ENCODE measurements at regions not wholly inside any gene's neighbourhood (a gene's known extent, or its start where the extent isn't known, plus 50 kb on each side); places are given as distances from the start of the nearest gene placed in this dataset.
"Not testable (repeated sequence)": the region's sequence is repeated elsewhere in the genome, so short reads cannot be mapped to it uniquely, and the experiment has no call there.

DNA sequence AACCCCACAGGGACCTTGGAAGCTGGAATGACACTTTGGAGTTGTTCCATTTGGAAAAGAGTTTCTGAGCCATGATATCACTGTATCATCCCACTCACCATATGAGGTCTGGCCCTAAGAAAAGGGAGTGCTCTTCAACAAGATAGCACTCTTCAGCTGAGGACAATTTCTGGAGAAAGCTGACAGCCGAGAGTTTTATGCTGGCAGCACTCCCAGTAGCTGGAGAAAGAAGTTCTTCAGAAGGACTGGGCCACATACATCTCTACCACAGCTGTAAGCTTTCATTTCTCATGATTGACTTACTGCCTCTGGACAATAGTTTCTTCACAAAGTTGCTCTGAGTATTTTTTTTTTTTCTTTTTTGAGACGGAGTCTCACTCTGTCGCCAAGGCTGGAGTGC is 914.4 kb upstream of the ADAMTS5 start:
- DNase-seq (ENCODE audit: low spot score), result not testable (repeated sequence)

DNA sequence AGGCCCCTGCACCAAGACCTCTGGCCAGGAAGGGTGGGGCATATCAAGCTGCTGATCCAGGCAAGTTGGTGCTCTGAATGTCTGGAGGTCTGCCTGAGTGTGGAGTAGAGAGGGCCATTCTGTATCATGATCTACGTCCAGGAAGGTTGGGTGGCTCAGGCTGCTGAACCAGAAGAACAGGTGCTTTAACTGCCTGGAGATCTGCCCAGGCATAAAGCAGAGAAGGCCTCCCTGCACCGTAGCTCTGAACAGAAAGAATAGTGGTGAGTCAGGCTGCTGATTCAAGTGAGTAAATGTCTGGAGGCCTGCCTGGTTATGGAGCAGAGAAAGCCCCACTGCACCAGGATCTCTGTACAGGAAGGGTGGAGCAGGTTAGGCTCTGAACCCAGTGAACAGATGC is 905.5 kb upstream of the ADAMTS5 start:
- DNase-seq (ENCODE audit: low spot score), result not testable (repeated sequence)

DNA sequence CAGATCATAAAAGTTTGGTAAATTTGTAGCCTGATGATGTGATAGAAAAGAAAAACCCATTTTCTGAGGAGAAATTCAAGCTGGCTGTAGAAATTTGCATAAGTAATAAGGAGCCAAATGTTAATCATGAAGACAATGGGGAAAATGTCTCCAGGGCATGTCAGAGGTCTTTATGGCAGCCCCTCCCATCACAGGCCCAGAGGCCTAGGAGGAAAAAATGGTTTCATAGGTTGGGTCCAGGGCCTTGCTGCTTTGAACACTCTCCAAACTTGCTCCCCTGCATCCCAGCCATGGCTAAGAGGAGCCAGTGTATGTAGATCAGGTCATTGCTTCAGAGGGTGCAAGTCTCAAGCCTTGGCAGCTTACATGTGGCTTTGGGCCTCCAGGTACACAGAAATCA is 903.9 kb upstream of the ADAMTS5 start:
- DNase-seq (ENCODE audit: low spot score), result not testable (repeated sequence)

DNA sequence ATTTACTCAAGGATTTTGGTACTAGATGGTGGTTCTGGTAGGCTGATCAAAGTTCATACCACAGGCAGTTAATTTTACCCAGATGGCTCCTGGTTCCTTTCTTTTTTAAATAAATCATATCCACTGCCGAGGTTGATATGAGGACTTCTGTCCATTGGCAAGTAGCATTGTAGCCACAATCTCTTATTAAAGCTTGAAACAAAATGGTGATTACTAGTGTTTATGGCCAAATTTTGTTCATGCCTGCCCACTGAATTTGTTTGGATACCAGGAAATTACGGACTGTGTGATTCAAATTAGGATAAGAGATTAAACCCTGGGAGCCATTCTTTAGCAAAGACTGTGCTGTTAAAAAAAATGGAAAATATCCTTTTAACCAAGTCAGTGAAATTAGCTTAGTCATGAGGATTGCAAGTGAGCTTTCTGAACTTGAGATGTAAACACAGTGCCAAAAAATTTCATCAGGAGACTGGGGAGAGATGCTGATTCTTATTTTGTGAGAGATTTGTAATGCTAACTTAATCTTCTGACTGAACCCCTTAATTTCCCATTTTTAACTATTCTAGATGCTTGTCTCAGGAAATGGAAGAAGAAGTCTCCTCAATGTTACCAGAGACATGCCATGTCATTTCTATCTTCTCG is 893.5 kb upstream of the ADAMTS5 start:
- DNase-seq (ENCODE audit: low spot score), result not testable (repeated sequence)

DNA sequence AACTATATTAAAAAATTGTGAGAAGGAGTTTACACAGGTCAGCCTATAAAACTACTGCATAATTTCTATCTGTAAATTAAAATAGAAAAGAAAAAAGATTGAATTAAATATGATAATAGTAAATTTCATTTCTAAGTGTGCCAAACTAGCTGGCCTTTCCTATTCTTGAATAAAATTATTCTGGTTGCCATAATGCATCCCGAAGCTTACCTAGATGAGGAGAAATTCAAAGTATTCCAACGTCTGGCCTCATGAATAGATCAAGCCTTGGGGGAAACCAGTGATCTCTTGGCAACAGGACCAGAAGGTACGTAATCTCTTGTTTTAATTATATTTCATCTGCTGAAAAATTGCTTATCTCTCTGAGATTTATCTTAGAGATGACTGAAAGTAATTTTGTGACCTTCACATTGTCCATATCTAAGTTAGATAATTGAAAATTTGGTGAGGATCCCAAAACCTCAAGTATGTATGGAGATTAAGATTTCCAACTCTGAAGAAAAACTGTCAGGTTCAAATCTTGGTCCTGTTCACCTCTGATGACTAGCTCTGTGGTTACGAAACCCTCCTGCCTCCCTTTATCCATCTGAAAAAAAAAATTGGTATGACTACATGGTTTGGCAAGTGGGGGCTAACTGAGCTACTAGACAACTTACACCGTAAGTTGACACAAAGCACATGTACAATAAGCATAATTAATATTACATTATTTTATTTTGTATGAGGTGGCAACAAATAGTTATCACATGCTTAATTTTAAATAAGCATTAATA is 891.4 kb upstream of the ADAMTS5 start:
- DNase-seq (ENCODE audit: low spot score), result not testable (repeated sequence)

DNA sequence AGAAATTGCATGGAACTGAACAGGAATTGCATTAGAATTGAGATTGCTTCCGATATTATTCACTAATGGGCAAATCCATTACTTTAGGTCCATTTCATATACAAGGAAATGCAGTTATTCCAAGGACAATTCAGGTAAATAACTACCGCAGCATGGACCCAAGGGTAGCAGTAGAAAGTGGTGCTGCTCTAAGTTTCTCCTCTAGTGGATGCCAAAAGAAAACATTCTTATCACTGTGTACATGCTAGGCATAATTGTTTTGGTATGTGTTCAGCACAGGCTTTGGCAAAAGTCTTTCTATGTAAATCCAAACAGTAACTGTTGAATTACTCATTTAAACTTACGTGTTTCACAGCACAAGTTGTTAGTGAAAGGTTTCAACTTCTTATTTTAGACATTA is 890.1 kb upstream of the ADAMTS5 start:
- DNase-seq (ENCODE audit: low spot score), result not testable (repeated sequence)

DNA sequence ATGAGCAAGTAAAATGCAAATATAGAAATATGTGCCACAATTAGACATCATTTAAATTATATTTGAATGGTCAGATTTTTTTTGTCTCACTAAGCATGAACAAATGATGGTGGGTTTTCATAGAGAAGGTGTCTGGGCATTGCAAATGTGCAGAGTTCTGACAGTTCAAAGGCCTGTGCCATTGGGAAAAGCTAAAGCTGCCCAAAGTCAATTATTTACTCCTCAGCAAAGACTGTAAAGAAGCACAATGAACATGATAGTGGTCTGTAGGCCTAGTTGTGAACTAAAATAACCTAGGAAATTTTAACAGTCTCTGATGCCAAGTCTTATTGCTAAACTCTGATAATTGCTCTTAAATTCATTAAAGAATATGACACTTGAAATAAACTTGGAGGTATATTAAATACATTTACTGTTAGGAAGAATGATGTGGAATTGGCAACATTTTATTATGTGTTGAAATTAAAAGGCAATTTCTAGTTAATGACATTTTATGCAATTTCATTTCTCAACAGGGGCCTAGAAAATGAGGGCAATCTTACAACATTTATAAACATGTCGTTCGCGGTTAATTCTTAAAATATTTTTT is 874.3 kb upstream of the ADAMTS5 start:
- DNase-seq (ENCODE audit: low spot score), result no peak

DNA sequence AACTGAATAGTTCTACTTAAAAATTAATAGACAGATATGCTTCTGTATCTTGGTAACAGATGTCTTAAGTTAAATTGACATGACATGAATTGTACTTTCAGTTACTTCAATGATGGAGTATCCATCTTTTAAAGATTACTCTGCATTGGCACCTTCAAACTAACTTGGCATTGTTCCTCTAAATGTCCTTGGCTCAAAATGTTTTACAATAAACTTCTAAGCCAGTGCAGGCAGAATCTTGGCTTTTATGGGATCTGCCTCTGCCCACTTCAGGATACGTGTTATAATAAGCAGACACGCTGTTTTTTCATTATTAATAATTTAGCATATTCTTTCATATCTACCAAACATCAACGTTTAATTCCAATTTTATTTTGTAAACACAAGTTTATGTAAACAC is 873.4 kb upstream of the ADAMTS5 start:
- no peak for DNase-seq (ENCODE audit: low spot score)

- no peak for DNase-seq (ENCODE audit: low spot score)
These were observed 872.7 kb upstream of the ADAMTS5 start for GRCh38 chr21:27839512-27840115.

DNA sequence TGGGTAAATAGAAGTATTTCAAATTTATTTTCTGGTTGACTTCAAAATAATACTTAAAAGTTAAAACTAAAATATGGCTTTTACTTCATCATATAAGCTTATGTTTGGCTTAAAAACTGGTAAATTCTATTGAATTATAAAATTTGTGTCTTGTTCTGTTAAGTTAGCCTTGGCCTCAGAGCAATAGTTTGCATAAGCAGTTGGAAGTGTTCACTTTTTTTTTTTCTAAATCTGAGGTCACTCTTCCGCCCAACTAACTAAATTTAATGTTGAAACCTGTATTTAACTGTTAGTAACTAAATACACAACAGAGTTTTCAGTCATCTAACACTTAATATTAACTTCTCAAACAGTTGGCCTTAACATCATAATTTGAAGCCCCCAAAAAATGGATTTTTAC is 871.7 kb upstream of the ADAMTS5 start:
- DNase-seq (ENCODE audit: low spot score), result no peak

DNA sequence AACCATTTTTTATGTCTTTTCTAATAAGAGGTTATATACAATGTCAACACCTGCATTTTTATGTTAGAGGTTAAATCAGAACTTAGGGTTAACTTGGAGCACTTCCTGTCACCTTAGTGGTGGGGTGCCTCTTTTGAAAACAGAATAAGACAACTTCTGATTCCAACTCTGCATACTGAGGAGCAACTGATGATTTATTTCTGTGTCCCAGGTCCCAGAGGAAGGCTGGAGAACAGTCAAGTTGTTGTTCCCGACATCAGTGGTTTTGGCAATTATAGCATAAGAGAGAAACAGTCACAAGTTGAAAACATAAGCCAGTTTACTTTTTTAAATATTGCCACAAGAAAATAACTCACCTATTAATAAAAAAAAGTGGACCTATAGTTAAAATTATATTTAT is 871.0 kb upstream of the ADAMTS5 start:
- DNase-seq (ENCODE audit: low spot score), result no peak

- DNase-seq (ENCODE audit: low spot score), result no peak
These were observed 866.4 kb upstream of the ADAMTS5 start for GRCh38 chr21:27833298-27833697.

DNA sequence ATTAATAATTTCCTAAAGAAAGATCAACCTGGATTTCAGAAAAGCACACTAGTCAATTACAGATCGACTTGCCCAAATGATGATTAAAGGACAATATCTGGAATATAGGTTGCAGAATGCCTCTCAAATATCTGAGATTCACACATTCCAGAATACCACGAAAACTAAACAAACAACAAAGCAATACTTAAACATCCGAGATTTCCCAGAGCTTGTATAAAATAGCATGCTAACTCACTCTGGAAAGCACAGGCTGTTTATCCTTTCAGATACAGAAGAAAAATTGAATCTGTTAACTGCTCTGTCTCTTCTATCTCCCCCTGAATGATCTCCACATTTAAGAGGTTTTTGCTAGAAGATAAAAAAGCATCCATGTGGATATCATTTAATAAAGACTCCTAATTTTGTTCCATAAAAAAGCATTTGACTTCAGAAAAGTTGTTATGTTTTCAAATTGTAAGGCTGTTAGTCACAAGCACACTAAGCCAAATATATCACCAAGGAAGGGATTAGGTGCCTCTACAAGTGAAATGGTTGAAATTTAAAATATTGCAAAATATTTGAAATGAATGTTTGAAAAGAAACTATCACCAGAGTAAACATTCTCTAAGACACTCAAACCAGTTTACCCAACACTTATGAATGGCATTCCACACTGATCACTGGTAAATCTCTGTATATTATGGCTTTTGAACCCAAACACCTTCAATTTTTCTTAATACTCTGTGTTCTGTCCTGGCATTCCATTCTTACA is 865.1 kb upstream of the ADAMTS5 start:
- no peak for DNase-seq (ENCODE audit: low spot score)

DNA sequence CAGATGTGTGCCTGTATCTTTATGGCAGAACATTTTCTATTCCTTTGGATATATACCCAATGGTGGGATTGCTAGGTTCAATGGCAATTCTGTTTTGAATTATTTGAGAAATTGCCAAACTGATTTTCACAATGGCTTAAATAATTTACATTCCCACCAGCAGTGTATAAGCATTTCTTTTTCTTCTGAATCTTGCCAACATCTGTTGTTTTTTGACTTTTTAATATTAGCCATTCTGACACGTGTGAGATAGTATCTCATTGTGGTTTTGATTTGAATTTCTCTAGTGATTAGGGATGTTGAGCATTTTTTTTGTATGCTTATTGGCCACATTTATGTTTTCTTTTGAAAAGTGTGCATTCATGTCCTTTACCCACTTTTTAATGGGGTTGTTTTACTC is 864.3 kb upstream of the ADAMTS5 start:
- no peak for DNase-seq (ENCODE audit: low spot score)

DNA sequence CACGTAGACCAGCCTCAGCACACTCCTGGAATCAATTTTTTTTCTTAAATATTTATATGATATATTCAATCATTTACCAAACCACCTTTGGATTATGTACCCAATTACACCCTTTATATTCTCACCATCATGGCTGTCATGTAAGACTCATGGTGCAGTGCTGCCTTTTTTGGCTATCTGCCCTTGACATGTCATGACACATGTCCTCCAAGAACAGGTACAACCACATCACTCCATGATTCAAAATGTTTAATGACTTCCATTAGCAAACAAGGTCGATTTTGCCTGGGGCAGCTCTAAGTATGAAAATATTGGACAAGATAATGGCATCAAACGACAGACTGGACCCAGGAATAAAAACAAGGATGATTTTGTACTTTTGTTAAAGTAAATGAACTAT is 861.1 kb upstream of the ADAMTS5 start:
- DNase-seq (ENCODE audit: low spot score), result no peak

DNA sequence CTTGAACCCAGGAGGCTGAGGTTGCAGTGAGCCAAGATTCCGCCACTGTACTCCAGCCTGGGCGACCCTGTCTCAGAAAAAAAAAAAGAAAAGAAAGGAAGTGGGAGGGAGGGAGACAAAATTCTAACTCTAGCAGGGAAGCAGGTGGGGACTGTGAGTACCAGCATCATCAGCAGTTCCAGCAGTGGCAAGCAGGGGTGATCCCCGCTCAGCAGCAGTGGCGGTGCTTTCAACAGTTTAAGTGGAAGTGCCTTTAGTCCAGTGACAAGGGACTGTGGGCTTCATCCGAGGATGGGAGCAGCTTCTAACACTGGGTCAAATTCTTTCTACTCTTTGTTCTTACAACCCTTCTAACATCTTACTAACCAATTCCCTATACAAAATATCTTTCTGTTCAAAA is 858.1 kb upstream of the ADAMTS5 start:
- no peak for DNase-seq (ENCODE audit: low spot score)

DNA sequence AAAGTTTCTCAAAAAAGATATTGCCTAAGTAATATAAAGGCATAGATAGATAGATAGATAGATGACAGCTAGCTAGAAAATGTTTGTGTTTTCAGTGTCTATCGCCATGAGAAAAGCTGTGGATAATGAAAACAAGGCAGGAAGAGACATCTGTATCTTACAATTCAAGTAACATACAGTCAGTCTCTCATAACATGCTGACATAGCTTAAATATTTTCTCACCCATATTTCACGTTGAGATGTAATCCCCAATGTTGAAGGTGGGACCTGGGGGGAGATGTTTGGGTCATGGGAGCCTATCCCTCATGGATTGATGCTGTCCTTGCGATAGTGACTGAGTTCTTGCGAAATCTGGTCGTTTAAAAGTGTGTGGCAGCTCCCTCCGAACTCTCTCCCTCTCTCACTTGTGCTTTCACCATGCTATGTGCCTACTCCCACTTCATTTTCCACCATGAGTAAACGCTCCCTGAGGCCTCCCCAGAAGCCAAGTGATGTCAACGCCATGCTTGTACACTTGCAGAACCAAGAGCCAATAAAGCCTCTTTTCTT is 856.8 kb upstream of the ADAMTS5 start:
- DNase-seq (ENCODE audit: low spot score), result no peak

- DNase-seq (ENCODE audit: low spot score), result no peak
These were observed 853.5 kb upstream of the ADAMTS5 start for GRCh38 chr21:27820342-27820741.

DNA sequence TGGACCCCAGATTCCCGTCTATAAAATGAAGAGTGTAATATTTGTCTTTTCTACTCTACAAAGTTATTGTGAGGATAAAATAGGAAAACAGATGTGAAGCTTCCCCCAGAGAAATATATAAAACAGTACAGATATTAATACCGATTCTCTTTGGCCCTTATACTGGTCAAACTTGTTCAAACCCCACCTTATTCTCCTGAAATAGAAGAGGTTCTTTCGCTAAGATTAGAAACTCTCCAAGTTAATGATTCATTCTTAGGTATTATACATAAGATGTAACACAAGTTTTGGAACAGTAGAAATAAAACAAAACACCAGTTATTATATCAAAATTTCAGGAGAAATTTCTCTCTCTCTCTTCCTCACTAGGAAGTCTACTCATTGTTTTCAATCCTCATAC is 852.4 kb upstream of the ADAMTS5 start:
- no peak for DNase-seq (ENCODE audit: low spot score)

- DNase-seq (ENCODE audit: low spot score), result no peak
These were observed 852.0 kb upstream of the ADAMTS5 start for GRCh38 chr21:27818847-27819246.

DNA sequence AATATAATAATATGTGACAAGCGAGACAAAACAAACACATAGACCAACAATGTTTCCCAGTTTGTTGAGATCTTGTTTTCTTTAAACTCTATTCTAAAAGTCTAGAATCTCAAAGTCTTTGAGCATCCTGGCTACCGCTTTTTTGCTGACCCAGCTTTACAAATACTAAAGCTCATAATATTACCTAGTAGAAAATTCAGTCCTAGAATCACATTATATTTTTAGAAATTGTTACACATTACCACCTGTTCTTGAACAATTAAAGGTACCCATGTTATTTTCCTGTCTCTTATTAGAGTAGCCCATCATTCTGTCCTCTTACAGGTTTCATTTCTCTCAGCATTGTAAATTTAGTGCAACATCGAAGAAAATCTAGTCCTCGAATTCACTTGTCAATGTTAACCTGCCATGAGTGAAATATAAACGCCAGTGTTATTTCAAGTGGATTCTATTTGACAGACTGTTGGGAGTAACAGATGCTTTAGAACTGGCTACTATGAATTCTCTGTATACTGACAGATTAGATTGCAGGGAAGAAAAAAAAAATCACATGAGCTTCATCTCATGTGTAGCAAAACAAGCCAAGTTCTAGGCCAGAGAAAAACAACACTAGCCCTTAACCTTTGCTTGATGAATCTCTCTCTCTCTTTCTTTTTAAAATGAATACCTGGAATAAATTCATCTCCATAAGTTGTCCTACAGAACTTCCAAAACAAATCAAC is 851.2 kb upstream of the ADAMTS5 start:
- no peak for DNase-seq (ENCODE audit: low spot score)
